ENCODE measurements at regions not wholly inside any gene's neighbourhood (a gene's known extent, or its start where the extent isn't known, plus 50 kb on each side); places are given as distances from the start of the nearest gene placed in this dataset.

DNA sequence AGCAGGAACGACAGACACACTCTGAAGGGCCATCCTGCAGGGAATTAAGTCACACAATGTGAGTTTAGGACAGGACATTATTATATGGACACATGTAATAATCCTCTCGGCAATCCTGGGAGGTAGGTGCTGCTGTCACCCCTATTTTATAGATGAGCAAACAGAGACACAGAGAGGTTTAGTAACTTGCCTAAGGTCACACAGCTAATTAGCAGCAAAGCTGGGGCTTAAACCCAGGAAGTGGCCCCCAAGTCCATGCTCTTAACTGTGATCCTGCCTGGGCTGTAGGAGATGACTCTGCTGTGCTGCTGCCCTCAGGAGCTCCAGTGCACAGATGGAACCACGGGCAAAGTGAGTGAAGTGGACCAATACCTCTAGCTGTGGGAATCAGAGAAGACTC lies 660.0 kb downstream of the PTPRU start:
- Histone ChIP-seq H3K27ac (ENCODE audit: control insufficient read depth, insufficient read depth, low read length) (no peak overlapping the region), H3K9me1 (ENCODE audit: control insufficient read depth, extremely low read depth, insufficient read depth, low read length) (no peaks in the 10 kb centered on the region), H3K4me3 (ENCODE audit: control insufficient read depth in 2 of 3, extremely low read depth in 1 of 3, insufficient read depth in 2 of 3, low read depth in 1 of 3, low read length in 3 of 3) (no peak overlapping the region), H2AFZ (ENCODE audit: control insufficient read depth, low read length) (no peak overlapping the region), H3K27me3 (ENCODE audit: control insufficient read depth, extremely low read depth, insufficient read depth, low read length) (peaks cover 19% of the 10 kb centered on the region), H3K4me1 (ENCODE audit: control insufficient read depth, extremely low read depth, insufficient read depth, low read length) (no peaks in the 10 kb centered on the region), H3K36me3 (ENCODE audit: control insufficient read depth in 2 of 2, extremely low read depth in 1 of 2, insufficient read depth in 2 of 2, low read length in 2 of 2) (no peaks in the 10 kb centered on the region), H3K9me3 (ENCODE audit: control insufficient read depth, low read depth, low read length) (no peaks in the 10 kb centered on the region), H3K9ac (ENCODE audit: control insufficient read depth, extremely low read depth, insufficient read depth, low read length) (no peak overlapping the region), H3K79me2 (ENCODE audit: control insufficient read depth, insufficient read depth, low read length) (no peaks in the 10 kb centered on the region), H3K4me2 (ENCODE audit: control insufficient read depth, extremely low read depth, insufficient read depth, low read depth, low read length) (no peak overlapping the region), H4K20me1 (ENCODE audit: control insufficient read depth, extremely low read depth, insufficient read depth, low read length) (no peaks in the 10 kb centered on the region)
- dilution Hi-C loops (cut with MboI; ENCODE audit: extremely low pct_ligation_motif_present, low sequenced_read_pairs), result no loop called here
- FAIRE-seq, result no peak
- no peak for DNase-seq (ENCODE audit: low read depth, low spot score)
- TF ChIP-seq, protein P1, sequence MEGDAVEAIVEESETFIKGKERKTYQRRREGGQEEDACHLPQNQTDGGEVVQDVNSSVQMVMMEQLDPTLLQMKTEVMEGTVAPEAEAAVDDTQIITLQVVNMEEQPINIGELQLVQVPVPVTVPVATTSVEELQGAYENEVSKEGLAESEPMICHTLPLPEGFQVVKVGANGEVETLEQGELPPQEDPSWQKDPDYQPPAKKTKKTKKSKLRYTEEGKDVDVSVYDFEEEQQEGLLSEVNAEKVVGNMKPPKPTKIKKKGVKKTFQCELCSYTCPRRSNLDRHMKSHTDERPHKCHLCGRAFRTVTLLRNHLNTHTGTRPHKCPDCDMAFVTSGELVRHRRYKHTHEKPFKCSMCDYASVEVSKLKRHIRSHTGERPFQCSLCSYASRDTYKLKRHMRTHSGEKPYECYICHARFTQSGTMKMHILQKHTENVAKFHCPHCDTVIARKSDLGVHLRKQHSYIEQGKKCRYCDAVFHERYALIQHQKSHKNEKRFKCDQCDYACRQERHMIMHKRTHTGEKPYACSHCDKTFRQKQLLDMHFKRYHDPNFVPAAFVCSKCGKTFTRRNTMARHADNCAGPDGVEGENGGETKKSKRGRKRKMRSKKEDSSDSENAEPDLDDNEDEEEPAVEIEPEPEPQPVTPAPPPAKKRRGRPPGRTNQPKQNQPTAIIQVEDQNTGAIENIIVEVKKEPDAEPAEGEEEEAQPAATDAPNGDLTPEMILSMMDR (optimal IDR thresholded peaks at IDR 0.05 in 1 of 3, IDR thresholded peaks at IDR 0.05 in 1 of 3, conservative IDR thresholded peaks at IDR 0.05 in 1 of 3; ENCODE audit: extremely low read depth in 1 of 3, insufficient read depth in 2 of 3, low read length in 3 of 3), result no peak
- no peak for TF ChIP-seq EZH2 (IDR thresholded peaks at IDR 0.05; ENCODE audit: low read length)

GRCh38 chr1:29895201-29895600 lies 658.9 kb downstream of the PTPRU start:
- H3K27me3 ChIP-seq (ENCODE audit: control insufficient read depth, extremely low read depth, insufficient read depth, low read length), result peaks cover 14% of the 10 kb centered on the region
- no peaks in the 10 kb centered on the region for H3K9me1 ChIP-seq (ENCODE audit: control insufficient read depth, extremely low read depth, insufficient read depth, low read length)
- no peaks in the 10 kb centered on the region for H3K9me3 ChIP-seq (ENCODE audit: control insufficient read depth, low read depth, low read length)
- FAIRE-seq (no peak), DNase-seq (ENCODE audit: low read depth, low spot score) (no peak)
- H3K79me2 ChIP-seq (ENCODE audit: control insufficient read depth, insufficient read depth, low read length), result no peaks in the 10 kb centered on the region
- H3K9ac ChIP-seq (ENCODE audit: control insufficient read depth, extremely low read depth, insufficient read depth, low read length), result no peak overlapping the region
- no peak overlapping the region for H3K4me3 ChIP-seq (ENCODE audit: control insufficient read depth in 2 of 3, extremely low read depth in 1 of 3, insufficient read depth in 2 of 3, low read depth in 1 of 3, low read length in 3 of 3)
- H2AFZ ChIP-seq (ENCODE audit: control insufficient read depth, low read length), result no peak overlapping the region
- no peak overlapping the region for H3K27ac ChIP-seq (ENCODE audit: control insufficient read depth, insufficient read depth, low read length)
- no peak overlapping the region for H3K4me2 ChIP-seq (ENCODE audit: control insufficient read depth, extremely low read depth, insufficient read depth, low read depth, low read length)
- H3K4me1 ChIP-seq (ENCODE audit: control insufficient read depth, extremely low read depth, insufficient read depth, low read length), result no peaks in the 10 kb centered on the region
- TF ChIP-seq, protein P1 (optimal IDR thresholded peaks at IDR 0.05 in 1 of 3, IDR thresholded peaks at IDR 0.05 in 1 of 3, conservative IDR thresholded peaks at IDR 0.05 in 1 of 3; ENCODE audit: extremely low read depth in 1 of 3, insufficient read depth in 2 of 3, low read length in 3 of 3), result no peak
- TF ChIP-seq EZH2 (IDR thresholded peaks at IDR 0.05; ENCODE audit: low read length), result no peak
- H4K20me1 ChIP-seq (ENCODE audit: control insufficient read depth, extremely low read depth, insufficient read depth, low read length), result no peaks in the 10 kb centered on the region
- dilution Hi-C loops (cut with MboI; ENCODE audit: extremely low pct_ligation_motif_present, low sequenced_read_pairs), result no loop called here
- no peaks in the 10 kb centered on the region for H3K36me3 ChIP-seq (ENCODE audit: control insufficient read depth in 2 of 2, extremely low read depth in 1 of 2, insufficient read depth in 2 of 2, low read length in 2 of 2)

Measured in keratinocyte (primary cell).